ENCODE measurements at regions not wholly inside any gene's neighbourhood (a gene's known extent, or its start where the extent isn't known, plus 50 kb on each side); places are given as distances from the start of the nearest gene placed in this dataset.
"Not testable (repeated sequence)": the region's sequence is repeated elsewhere in the genome, so short reads cannot be mapped to it uniquely, and the experiment has no call there.

DNA sequence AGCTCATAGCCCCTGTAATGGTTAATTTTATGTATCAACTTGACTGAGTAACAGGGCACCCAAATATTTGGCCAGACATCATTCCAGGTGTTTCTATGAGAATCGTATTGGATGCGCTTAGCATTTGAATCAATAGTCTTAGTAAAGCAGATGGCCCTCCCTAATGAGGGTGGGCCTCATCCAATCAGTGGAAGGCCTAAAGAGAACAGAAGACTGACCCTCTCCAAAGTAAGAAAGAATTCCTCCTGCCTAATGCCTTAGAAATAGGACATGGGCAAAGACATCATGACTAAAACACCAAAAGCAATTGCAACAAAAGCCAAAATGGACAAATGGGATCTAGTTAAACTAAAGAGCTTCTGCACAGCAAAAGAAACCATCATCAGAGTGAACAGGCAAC, 352.5 kb upstream of the SASH1 start:
- DNase-seq = no peak

- no peak for DNase-seq
These were observed 350.7 kb upstream of the SASH1 start for GRCh38 chr6:147991961-147992360.

DNA sequence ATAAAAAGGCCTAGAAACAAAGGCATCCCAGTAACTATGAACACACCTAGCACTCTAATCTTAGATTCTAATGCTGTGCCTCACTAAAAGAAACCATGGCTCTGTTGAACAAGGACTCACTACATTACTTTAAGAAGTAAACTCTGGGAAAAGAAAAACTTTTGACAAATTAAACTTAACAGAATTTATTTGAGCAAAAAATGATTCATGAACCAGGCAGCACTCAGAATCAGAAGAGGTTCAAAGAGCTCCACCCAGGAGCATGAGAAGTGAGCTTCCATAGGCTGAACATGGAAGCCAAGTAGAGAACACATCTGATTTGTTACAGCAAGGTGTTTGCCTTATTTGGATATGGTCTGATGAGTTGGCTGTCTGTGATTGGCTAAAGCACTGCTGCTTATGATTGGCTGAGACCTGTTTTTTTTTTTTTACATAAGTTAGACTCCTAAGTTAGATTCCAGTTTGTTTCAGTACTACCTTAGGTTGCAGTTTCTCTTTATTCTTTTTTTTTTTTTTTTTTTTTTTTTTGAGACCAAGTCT, 343.6 kb upstream of the SASH1 start:
- DNase-seq = no peak

- DNase-seq = no peak
These were observed 340.6 kb upstream of the SASH1 start for GRCh38 chr6:148001844-148002642.

DNA sequence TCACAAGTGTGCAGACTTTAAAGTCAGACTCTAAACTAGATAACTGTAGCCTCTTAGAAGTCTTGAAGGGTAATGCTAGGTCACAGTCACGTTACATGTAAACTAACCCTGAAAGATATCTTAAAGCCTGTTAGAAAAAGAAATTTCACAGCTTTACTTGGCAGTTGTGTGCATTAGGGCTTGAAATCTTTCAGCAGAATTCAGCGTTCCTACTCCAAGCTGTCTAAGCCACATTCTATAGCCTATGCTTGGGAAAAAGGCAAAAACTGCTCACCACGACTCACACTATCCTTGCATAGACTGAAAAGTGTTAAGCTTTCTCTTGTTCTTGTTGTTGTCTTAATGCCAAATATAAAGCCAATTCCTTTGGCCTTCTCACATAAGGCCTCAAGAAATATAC, 338.0 kb upstream of the SASH1 start:
- DNase-seq = no peak

- no peak for DNase-seq
These were observed 336.8 kb upstream of the SASH1 start for GRCh38 chr6:148005806-148006205.

DNA sequence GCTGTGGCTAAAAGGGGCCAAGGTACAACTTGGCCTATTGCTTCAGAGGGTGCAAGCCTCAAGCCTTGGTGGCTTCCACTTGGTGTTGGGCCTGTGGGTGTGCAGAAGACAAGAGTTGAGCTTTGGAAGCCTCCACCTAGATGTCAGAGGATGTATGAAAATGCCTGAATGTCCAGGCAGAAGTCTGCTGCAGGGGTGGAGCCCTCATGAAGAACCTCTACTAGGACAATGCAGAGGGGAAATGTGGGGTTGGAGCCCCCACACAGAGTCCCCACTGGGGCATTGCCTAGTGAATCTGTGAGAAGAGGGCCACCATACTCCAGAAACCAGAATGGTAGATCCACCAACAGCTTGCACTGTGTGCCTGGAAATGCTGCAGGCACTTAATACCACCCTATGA, 332.1 kb upstream of the SASH1 start:
- DNase-seq = not testable (repeated sequence)

DNA sequence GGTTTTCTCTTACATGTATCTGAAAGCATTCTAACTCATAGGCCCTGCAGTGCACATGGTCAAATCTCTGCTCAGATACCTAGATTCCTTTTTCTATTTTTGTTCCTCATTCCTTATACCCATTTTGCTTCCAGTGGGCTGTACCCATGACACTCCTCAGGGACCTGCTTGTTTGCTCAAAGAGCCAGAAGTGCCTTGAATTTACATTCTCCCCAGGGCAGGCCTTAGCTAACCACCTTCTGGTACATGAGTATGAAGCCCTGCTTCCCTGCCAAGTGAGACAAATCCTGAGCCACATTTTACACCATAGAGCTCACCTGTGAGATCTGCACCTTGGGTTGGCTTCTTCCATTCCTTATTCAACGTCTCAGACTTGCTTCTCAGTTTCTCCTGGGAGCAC, 326.6 kb upstream of the SASH1 start:
- no peak for DNase-seq

DNA sequence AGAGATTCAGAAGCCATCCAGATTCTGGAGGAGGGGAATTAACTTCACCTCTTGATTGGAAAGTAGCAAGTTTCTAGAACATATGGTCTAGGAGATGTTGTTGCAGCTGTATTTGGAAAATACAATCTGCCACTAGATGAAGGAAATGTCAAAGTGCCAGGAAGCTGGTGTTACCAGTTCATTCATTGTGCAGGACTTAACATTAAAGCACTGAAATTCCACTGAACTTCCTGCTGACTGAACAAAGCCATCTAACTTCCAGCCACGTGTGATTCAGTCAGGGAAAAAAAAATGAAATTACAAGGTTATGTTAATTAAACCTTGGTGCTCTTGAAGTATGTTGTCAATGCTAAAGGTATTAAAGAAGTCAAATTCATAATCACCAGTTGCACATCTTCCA, 321.5 kb upstream of the SASH1 start:
- no peak for DNase-seq

DNA sequence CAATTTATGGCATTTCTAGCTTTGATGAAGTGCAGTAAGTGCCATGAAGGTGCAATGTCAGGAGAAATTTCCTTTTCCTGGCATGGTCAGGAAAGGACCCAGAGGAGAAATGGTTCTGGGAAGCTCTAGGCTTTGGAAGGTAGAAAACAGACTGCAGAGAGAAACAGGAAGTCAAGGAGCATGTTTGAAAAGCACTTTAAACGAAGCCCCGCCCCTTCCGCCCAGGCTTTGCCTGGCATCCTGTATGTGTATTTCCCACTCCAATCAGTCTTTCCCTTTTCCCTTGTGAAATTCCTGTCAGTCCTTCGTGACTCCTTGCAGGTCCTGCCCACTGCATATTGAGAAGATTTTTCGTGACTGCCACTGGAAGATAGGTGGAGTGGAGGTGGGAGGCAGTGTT, 320.9 kb upstream of the SASH1 start:
- no peak for DNase-seq

- DNase-seq = not testable (repeated sequence)
These were observed 320.4 kb upstream of the SASH1 start for GRCh38 chr6:148022279-148022678.

- DNase-seq = no peak
These were observed 315.4 kb upstream of the SASH1 start for GRCh38 chr6:148027201-148027600.

- no peak for DNase-seq
These were observed 306.7 kb upstream of the SASH1 start for GRCh38 chr6:148035806-148036390.

DNA sequence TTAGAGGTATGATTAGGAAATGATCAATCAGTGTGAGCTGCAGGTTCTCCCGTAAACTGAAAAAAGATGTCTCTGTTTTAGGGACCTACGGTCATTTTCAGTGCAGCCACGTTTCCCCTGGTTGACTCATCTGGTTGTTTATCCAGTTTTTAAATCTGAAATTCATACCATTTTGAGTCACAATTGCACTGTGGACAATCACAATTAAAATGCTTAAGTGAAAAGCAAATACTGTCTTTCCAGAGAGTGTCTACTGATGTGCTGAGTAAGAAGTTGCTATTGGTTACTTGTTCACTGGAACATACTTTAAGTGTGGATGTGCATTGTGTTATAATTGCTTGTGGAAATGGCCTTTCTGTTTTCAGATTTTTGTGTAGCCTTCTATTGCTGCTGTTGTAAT, 305.1 kb upstream of the SASH1 start:
- no peak for DNase-seq

DNA sequence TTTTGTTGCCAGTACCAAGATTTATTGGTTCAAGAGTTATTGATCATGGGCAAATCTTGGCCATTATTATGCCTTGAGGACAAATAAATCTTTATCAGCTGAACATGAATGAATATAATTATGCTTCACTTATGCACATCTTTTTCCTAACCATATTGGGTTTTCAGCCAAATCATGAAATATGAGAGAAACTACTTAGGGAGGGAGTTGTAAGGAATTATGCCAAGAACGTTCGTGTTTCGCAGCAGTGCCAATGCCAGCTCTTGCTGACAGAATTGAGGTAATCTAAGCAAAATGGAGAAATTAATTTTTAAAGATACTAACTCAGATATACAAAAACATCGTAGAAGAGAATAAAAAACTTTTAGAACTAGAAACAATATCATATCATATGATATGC, 301.1 kb upstream of the SASH1 start:
- DNase-seq = no peak

DNA sequence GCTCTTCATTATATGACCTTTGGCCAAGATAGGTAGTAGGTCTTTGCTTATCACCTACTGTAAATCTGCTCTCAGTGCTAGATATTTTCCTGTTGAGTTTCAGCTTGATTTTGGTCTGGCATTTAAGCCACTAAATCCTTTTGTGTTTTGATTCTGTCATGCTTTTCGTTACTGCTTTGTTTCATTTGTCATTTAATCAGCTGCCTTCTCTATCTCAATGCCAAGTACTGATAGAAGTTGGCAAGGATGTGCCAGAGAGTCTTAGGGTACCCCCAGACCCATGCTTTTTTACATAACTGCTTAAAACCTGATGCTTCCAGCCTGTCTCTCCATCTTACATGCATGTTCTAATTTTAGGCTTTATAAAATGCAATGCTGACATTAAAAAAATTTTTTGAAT, 300.1 kb upstream of the SASH1 start:
- DNase-seq = no peak

DNA sequence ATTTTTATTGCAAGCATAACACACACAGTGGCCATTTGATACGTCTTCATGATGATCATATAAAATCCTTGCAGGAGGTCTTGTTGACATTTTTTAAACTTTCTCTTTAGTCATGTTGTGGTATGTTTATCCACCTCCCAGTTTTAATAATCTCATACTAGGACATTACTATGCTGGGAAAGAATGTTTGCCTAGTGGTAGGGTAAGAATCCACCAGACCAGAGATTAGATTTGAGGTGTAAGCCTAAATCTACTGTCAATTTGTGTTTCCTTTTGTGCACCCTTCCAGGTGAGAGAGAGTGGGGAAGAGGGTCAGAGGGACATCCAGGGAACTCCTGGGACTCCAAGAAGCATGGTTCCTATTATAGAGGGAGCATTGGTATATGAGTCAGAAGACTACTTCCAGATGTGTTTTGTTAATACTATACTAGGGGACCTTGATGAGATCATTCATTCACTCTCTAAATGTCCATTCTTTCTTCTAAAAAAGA, 298.3 kb upstream of the SASH1 start:
- no peak for DNase-seq

GRCh38 chr6:148044921-148045320, 297.7 kb upstream of the SASH1 start:
- no peak for DNase-seq

DNA sequence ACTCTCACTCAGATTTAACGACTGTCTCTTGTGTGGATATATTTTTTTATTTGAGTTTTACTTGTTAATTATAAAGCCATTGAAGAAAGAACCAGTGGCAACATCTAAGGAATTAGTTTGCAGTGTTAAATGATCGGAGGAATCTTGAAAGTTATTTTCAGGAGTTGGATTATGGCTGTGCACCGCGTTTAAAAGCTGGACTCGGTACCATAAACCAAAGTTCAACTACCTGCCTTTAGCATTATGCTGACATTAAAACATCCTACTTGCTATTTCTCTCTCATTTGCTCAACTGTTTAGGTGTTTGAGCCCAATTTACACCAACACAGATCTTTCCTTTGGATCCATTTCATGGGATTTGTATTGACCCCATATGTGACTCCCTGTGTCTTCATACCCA, 289.4 kb upstream of the SASH1 start:
- DNase-seq = no peak

DNA sequence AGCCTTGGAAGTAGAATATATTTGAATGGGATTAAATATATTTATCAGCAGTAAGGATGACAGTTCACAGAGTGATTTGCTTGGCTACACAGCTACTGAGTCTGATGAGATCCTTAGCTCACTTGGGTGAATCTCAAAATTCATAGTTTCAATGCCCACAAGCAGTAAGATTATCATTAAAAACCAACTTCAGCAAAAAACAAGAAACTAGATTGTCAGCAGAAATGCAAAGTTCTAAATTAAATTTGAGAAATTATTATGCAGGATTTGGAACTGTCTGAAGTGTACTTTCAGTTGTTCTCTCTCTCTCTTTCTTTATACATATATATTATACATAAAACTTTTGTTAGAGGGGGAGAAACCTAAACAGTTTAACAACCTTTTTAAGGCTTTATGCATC, 288.8 kb upstream of the SASH1 start:
- no peak for DNase-seq

DNA sequence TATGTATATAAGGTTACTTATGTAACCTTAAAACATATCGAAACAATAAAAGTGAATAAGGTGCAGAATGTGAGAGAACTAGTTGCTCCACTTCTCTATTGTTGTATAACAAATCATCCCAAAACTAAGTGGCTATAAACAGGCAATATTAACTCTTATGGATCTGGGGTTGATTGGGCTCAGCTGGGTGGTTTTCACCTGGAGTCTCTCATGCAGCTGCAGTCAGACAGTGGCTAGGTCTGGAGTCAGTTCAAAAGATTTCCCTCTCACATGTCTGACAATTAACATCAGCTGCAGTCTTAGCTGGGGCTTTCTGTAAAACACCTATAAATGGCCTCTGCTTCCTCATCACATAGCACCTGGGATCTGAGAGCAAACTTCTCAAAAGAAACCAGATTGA, 288.4 kb upstream of the SASH1 start:
- DNase-seq = no peak

DNA sequence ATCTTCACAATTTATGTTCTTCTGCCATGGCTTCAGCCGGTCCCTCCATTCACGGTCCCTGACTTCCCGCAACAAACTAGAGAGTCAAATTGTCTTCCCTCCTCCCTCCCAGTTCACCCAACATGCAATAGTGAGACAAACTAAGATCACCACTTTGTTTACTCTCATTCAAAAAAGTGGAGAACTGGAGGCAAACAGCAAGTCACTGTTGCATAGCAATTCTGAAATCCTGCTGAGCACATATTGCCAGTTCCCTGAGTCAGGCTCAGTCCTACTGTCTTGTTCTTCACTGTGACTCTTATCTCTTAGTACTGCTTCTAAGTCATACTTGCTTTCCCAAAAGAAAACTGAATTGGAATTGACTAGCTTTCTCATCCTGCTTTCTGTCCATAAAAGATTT, 287.2 kb upstream of the SASH1 start:
- DNase-seq = no peak

- no peak for DNase-seq
These were observed 282.8 kb upstream of the SASH1 start for GRCh38 chr6:148059869-148060268.

DNA sequence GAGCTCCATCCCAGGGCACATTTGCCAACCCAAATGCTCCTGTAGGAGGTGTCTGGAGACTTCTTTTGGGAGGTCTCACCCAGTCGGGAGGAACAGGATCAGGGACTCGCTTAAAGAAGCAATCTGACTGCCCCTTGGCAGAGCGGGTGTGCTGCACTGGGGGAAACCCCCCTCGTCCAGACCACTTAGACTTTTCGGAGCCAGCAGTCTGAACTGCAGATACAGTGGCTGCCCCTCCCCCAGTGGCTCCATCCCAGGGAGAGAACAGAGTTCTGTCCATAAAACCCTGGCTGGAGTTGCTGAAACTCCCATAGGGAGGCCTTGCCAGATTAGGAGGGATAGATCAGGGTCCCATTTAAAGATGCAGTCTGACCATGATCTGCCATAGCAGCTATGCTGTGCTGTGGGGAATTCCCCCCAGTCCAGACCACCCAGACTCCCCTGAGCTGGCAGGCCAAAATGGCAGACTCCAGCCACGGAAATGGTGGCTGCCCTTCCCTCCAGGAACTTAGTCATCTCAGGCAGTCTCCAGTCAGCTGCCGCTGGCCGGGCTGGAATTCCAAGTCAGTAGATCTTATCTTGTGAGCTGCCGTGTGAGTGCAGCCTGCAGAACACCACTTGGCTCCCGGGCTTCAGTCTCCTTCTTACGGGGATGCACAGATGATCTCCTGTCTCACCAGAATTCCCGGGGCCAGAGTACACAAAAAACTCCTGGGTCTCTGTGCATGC, 278.1 kb upstream of the SASH1 start:
- DNase-seq = no peak
